HG03342 (cell line): ENCODE measurements at regions not wholly inside any gene's neighbourhood (a gene's known extent, or its start where the extent isn't known, plus 50 kb on each side); places are given as distances from the start of the nearest gene placed in this dataset.

Source experiments
- ATAC-seq: cut with Tn5 transposase; IDR thresholded peaks from one replicate; pipeline ENCODE4 v1.9.1; 2021; ENCODE audit warnings: mild to moderate bottlenecking, moderate library complexity; ENCODE audit not compliant: unreplicated experiment

GRCh38 chr2:22990246-22990645 is 394.7 kb upstream of the KLHL29 start:
- no peak for ATAC-seq

- no peak for ATAC-seq
Measured at GRCh38 chr2:22991844-22992243, 393.1 kb upstream of the KLHL29 start.

- no peak for ATAC-seq
Measured at GRCh38 chr2:22992441-22992840, 392.5 kb upstream of the KLHL29 start.

GRCh38 chr2:22993250-22993649 is 391.7 kb upstream of the KLHL29 start:
- no peak for ATAC-seq

- ATAC-seq: no peak
Measured at GRCh38 chr2:22995576-22995975, 389.4 kb upstream of the KLHL29 start.

GRCh38 chr2:22996911-22997310 is 388.1 kb upstream of the KLHL29 start:
- ATAC-seq: no peak

- no peak for ATAC-seq
Measured at GRCh38 chr2:22998359-22998758, 386.6 kb upstream of the KLHL29 start.

- no peak for ATAC-seq
Measured at GRCh38 chr2:22999951-23000350, 385.0 kb upstream of the KLHL29 start.

- no peak for ATAC-seq
Measured at GRCh38 chr2:23002234-23002633, 382.7 kb upstream of the KLHL29 start.

- ATAC-seq: no peak
Measured at GRCh38 chr2:23005469-23005868, 379.5 kb upstream of the KLHL29 start.

GRCh38 chr2:23007631-23008235 is 377.2 kb upstream of the KLHL29 start:
- ATAC-seq: no peak

- no peak for ATAC-seq
Measured at GRCh38 chr2:23008440-23008839, 376.5 kb upstream of the KLHL29 start.

GRCh38 chr2:23008951-23009350 is 376.0 kb upstream of the KLHL29 start:
- no peak for ATAC-seq

GRCh38 chr2:23009545-23010149 is 375.3 kb upstream of the KLHL29 start:
- no peak for ATAC-seq

- no peak for ATAC-seq
Measured at GRCh38 chr2:23012499-23012898, 372.5 kb upstream of the KLHL29 start.

- no peak for ATAC-seq
Measured at GRCh38 chr2:23015651-23016200, 369.3 kb upstream of the KLHL29 start.

GRCh38 chr2:23019476-23019875 is 365.5 kb upstream of the KLHL29 start:
- ATAC-seq: no peak

GRCh38 chr2:23020659-23021058 is 364.3 kb upstream of the KLHL29 start:
- no peak for ATAC-seq

- no peak for ATAC-seq
Measured at GRCh38 chr2:23021311-23022120, 363.5 kb upstream of the KLHL29 start.

- ATAC-seq: no peak
Measured at GRCh38 chr2:23023722-23024121, 361.3 kb upstream of the KLHL29 start.

GRCh38 chr2:23026671-23027070 is 358.3 kb upstream of the KLHL29 start:
- no peak for ATAC-seq

- ATAC-seq: no peak
Measured at GRCh38 chr2:23027396-23027795, 357.6 kb upstream of the KLHL29 start.
